ENCODE measurements at regions not wholly inside any gene's neighbourhood (a gene's known extent, or its start where the extent isn't known, plus 50 kb on each side); places are given as distances from the start of the nearest gene placed in this dataset.

DNA sequence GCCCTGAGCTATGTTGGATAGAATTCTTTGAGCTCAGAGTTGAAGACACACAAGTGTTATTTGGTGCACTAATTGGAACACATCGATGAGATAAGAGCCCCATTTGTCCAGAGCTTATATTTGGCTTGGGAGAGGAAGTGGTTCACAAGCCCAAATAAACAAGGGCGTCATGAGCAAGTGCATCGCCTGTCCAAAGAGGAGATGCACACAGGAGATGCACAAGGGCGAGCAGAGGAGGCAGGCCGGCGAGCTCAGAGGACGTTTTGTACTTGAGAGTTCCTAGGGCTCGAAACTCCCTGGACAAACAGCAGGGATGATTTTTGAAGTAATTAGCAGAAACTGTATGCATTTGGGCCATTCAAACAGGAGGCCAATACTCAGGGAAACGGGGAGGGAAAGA, 212.8 kb upstream of the IRX1 start:
- intact Hi-C loops (cut with DNase I), result no loop called here
- ATAC-seq (no peak), DNase-seq (no peak)
- no peaks in the 10 kb centered on the region for H3K9me3 ChIP-seq
- no peak overlapping the region for H3K27ac ChIP-seq
- TF ChIP-seq, protein P1, sequence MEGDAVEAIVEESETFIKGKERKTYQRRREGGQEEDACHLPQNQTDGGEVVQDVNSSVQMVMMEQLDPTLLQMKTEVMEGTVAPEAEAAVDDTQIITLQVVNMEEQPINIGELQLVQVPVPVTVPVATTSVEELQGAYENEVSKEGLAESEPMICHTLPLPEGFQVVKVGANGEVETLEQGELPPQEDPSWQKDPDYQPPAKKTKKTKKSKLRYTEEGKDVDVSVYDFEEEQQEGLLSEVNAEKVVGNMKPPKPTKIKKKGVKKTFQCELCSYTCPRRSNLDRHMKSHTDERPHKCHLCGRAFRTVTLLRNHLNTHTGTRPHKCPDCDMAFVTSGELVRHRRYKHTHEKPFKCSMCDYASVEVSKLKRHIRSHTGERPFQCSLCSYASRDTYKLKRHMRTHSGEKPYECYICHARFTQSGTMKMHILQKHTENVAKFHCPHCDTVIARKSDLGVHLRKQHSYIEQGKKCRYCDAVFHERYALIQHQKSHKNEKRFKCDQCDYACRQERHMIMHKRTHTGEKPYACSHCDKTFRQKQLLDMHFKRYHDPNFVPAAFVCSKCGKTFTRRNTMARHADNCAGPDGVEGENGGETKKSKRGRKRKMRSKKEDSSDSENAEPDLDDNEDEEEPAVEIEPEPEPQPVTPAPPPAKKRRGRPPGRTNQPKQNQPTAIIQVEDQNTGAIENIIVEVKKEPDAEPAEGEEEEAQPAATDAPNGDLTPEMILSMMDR (IDR thresholded peaks at IDR 0.05), result no peak
- H3K4me1 ChIP-seq, result no peaks in the 10 kb centered on the region
- no peak overlapping the region for H3K4me3 ChIP-seq
- no peaks in the 10 kb centered on the region for H3K36me3 ChIP-seq (ENCODE audit: insufficient read depth in 1 of 2, low read depth in 1 of 2)
- WGBS, 3 donors, result 62 to 78% (median 76%) methylated on average over 9 of the region's 9 CpGs
- H3K27me3 ChIP-seq (ENCODE audit: insufficient read depth in 3 of 3, low read length in 2 of 3), result no peaks in the 10 kb centered on the region

DNA sequence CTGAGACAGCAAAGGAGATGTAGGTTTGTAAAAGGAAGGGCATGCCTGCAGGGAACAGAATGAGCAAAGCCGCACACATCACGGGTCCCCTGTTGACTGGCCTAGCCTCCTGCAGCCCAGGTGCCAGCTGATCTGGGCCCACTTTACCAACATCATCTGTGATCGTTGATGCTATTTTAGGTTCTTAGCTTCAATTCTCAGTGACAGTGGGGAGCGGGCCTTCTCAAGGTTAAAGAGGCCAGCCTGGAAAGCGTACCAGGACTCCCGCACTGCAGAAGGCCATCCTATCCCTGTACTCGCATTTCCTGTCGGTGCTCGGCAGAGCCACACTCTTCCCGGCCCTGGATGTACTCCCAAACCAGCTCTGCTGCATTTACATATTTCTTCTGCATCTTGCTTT, 213.5 kb upstream of the IRX1 start:
- ATAC-seq (no peak), DNase-seq (no peak)
- Histone ChIP-seq H3K27ac (no peak overlapping the region), H3K4me3 (no peak overlapping the region), H3K27me3 (ENCODE audit: insufficient read depth in 3 of 3, low read length in 2 of 3) (no peaks in the 10 kb centered on the region), H3K9me3 (no peaks in the 10 kb centered on the region), H3K4me1 (no peaks in the 10 kb centered on the region), H3K36me3 (ENCODE audit: insufficient read depth in 1 of 2, low read depth in 1 of 2) (no peaks in the 10 kb centered on the region)
- intact Hi-C loops (cut with DNase I), result no loop called here
- TF ChIP-seq, protein P1 (IDR thresholded peaks at IDR 0.05), result no peak
- WGBS, 3 donors, result 61 to 82% (median 75%) methylated on average over 10 of the region's 10 CpGs

DNA sequence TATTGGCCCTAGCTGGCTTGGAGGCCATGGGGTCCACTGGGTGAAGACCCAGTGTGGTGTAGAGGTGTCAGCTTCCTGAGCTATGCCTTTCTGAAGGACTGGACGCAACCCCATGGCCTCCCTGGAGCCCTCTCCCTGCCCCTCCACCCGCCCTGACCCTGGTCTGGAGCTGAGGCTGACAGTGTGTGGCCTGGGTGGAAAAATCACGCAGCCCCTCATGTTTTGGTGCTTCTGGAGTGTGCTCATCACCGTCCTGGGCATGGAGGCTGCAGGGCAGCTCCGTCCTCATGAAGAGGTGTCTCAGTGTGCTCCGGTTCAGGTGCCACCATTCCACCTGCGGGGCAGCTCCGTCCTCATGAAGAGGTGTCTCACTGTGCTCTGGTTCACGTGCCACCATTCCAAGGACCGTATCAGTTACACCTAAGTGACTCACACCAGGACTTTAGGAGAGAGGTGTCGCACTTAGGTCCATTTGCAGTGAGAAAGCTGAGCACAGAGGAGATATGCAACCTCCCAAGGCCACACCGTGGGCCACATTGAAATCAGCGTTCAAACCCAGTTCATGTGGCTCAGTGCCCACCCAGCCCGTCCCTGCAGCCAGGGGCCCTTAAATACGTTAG, 214.3 kb upstream of the IRX1 start:
- ATAC-seq (no peak), DNase-seq (no peak)
- H3K27ac ChIP-seq, result no peak overlapping the region
- H3K36me3 ChIP-seq (ENCODE audit: insufficient read depth in 1 of 2, low read depth in 1 of 2), result no peaks in the 10 kb centered on the region
- intact Hi-C loops (cut with DNase I), result no loop called here
- H3K4me3 ChIP-seq, result no peak overlapping the region
- WGBS, 3 donors, result 84 to 87% (median 85%) methylated on average over 15 of the region's 15 CpGs
- no peaks in the 10 kb centered on the region for H3K27me3 ChIP-seq (ENCODE audit: insufficient read depth in 3 of 3, low read length in 2 of 3)
- TF ChIP-seq, protein P1 (IDR thresholded peaks at IDR 0.05), result no peak
- H3K4me1 ChIP-seq, result no peaks in the 10 kb centered on the region
- H3K9me3 ChIP-seq, result no peaks in the 10 kb centered on the region

DNA sequence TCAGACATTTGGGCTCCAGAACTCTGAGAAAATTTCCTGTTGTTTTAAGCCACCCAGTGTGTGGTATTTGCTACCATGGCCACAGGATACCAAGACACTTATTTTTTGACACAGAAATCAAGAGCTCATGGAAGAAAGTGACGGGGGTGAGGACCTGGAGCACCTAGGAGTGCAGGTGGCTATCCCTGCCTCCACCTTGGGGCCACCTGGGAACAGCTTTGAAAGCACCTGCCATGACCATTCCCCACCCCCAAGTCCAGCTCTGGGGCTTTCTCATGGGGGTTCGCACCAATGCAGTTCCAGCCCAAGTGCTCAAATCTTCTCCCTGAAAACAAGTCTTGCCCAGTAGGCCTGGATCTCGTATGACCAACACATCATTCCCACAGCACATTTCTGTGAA, 214.9 kb upstream of the IRX1 start:
- intact Hi-C loops (cut with DNase I), result no loop called here
- Histone ChIP-seq H3K27me3 (ENCODE audit: insufficient read depth in 3 of 3, low read length in 2 of 3) (no peaks in the 10 kb centered on the region), H3K36me3 (ENCODE audit: insufficient read depth in 1 of 2, low read depth in 1 of 2) (no peaks in the 10 kb centered on the region), H3K4me1 (no peaks in the 10 kb centered on the region), H3K4me3 (no peak overlapping the region), H3K27ac (no peak overlapping the region), H3K9me3 (no peaks in the 10 kb centered on the region)
- DNase-seq (no peak), ATAC-seq (no peak)
- 91 to 93% (median 91%) methylated on average over 3 of the region's 3 CpGs for WGBS, 3 donors
- TF ChIP-seq, protein P1 (IDR thresholded peaks at IDR 0.05), result no peak

DNA sequence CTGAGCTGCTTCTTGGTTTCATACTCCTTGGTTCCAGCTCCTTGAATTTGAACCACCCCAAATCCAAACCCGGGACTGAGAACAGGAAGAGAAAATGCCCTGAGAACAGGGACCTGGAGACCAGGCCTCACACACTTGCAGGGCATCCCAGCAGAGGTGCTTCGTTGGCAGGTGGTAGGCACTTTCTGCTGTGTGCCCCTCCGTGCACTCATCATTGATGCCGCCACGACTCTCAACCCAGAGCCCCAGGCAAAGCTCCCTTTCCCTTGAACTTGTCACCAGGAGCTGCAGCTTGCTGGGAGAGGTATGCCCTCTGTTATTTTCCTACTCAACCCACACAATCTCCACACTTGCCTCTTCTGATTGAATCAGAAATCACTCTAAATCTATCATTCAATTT, 217.8 kb upstream of the IRX1 start:
- Histone ChIP-seq H3K4me1 (no peaks in the 10 kb centered on the region), H3K27ac (no peak overlapping the region), H3K27me3 (ENCODE audit: insufficient read depth in 3 of 3, low read length in 2 of 3) (no peaks in the 10 kb centered on the region), H3K4me3 (no peak overlapping the region), H3K36me3 (ENCODE audit: insufficient read depth in 1 of 2, low read depth in 1 of 2) (no peaks in the 10 kb centered on the region), H3K9me3 (peaks cover under 1% of the 10 kb centered on the region)
- intact Hi-C loops (cut with DNase I), result no loop called here
- no peak for DNase-seq
- 78 to 84% (median 83%) methylated on average over 5 of the region's 5 CpGs for whole genome bisulfite sequencing, 3 donors
- TF ChIP-seq, protein P1 (IDR thresholded peaks at IDR 0.05), result no peak
- no peak for ATAC-seq

All from psoas muscle (tissue), 7 donors.